ENCODE measurements at regions not wholly inside any gene's neighbourhood (a gene's known extent, or its start where the extent isn't known, plus 50 kb on each side); places are given as distances from the start of the nearest gene placed in this dataset.
A peak's percentile ranks its signal among the peaks of the same experiment; 100 is the strongest.

DNA sequence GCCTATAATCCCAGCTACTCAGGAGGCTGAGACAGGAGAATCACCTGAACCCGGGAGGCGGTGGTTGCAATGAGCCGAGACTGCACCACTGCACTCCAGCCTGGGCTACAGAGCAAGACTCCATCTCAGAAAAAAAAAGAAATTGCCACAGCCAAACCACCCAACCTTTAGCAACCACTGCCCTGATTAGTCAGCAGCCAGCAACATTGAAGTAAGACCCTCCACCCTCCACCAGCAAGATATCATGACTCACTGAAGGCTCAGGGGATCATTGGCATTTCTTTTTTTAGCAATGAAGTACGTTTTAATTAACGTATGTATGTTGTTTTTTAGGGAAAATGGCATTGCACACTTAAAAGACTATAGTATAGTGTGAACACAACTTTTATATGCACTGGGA is 349.1 kb upstream of the ACVR2A start:
- no peak for DNase-seq

DNA sequence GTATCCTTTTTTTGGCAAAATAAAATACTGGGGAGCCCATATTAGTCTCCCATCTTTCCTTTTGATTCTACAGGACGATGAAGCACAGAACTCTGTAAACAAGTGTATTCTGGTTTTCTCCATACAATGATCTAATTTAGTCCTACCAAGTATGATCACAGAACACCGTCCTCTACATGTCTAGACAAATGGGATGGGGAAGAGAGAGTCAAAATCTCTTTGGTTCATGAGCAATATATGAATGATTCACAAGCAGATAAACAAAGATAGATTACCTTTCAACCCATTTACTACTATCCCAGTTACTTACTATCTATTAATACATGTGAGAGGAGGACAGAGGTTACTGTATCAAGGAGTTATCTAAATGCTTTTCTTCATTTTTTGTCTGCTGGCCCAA is 352.4 kb upstream of the ACVR2A start:
- no peak for DNase-seq

DNA sequence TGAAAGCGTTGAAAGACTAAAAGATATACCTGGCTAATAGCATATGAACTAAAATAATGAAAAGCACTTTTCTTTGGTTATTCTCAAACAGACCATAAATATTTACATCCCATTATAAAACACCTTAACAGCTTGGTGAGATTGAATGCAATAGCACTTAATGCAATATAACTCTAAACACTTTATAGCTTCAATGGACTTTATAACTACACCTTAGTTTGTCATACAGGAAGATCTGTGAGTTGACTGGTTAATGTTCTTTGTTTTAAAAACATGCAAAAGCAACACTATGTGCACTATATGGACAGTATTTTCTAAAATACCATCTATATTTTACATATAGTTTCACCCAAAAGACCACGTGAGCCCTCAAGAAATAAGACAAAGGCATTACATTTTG is 353.3 kb upstream of the ACVR2A start:
- DNase-seq: no peak

DNA sequence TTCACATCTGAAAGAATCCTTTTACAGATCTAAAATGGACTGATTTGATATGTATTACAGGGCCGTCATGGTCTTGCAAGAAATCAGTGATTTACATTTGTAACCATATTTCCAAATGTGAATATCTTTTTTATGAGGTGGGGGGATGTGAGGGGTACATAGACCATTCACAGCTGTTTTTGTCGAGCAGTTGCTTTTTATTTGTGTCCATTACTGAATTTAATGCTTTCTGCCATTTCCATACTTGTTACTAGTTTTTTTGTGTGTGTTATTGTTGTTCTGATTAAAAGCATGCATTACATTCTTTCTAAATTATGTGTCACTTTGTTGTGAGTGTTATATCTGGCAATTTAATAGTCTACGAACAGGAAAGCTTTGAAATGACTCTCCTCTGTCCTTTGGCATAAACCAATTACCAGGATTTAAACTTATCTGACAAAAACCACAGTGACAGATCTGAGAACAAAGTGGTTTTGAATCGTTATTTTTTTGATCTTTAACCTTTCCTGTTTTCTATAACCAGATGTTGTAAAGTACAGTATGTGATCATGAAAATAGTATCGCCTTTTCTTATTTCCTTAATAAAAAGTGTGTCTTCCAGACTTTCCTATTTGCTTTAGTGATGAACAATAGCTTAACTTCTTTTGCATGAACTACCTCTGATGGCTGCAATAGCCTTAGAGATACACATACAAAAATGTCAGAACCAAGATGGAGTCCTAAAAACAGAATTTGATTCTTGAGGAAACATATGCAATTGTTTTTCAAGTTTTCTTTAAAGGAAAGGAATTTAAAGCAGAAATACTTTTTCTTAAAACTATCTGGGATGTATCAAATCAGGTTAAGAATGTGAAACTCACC is 354.2 kb upstream of the ACVR2A start:
- no peak for DNase-seq

DNA sequence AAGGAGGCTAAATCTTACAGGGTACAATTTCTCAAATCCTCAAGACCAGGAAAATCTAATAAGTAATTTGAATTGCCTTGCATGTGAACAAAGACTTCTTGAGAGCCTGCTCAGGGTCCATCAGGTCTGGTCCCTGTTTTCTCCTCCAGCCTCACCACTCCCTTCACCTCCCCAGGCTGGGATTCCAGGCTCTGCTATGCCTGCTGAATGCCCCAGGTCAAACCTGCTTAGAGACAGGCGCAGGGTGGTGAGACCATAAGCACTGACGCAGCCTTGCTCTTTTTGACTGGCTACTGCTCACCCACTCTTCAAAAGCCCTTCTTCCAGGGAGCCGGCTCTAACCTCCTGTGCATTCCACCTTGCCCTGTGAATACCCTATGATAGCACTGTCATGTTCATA is 356.4 kb upstream of the ACVR2A start:
- peak; percentile 83 for DNase-seq

DNA sequence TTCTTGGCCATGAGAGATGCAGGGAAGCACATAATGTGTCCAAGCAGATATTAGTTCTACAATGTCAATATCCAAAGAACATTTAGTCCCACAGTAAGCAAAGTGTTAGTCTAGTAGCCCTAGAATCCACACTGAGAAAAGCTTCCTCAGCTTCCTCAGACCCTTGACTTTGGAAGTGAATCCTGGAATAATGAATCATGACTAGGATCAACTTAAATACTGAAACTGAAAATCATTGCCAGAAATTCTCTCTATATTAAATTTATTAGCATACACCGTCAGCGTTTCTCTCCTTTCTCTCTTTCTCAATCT is 356.9 kb upstream of the ACVR2A start:
- no peak for DNase-seq

DNA sequence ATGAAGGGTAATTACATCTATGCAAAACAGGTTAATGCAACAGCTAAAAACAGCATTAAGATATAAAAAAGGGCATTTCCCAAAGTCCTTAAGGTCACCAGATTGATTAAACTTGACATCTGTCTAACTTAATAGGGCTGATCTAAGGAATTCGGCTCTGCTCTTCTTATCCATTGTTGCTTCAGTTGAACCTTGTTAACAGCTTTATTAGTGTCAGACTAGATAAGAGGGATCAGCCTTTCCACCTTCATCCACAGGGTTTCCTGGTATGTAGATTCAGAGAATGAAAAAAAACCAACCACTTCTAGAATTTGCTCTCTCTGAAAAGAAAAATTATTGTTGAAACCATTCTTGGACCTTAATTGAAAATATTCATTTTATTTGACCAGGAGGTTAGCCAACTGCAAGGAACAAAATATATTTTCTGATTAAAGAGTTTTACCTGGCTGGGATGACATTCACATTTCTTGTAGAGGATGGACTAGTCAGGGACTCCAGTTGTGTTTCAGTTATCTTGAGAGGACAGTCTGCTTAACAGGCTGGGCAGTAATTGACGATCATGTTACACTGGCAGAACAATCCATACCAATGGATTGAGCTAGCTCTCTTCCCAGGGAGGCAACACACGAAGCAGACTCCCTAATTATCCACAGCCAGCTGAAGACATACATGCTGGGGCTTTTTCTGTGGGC is 357.4 kb upstream of the ACVR2A start:
- peak; percentile 60 for DNase-seq

DNA sequence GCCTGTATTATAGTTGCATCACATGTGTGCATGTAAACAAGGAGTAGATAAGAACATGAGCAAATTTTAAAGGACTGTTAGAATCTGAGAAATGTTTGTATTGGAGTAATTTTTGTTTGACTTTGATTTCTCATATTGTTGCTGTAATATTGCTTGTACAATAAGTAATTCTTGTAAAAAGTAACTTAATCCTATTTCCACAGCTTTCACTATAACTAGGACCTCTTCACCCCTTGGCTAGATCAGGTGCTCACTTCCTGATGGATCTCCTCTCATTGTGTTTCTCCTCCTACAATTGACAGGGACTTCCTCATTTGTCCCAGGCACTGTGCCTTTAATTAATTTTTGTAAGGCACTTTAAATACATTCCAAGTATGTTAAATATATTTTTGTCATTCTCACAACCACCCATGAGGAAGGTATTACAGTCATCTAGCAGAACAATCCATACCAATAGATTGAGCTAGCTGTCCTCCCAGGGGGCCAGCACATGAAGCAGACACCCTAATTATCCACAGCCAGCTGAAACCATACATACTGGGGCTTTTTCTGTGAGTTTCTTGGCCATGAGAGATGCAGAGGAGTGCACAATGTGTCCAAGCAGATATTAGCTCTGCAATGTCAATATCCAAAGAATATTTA is 359.5 kb upstream of the ACVR2A start:
- no peak for DNase-seq

DNA sequence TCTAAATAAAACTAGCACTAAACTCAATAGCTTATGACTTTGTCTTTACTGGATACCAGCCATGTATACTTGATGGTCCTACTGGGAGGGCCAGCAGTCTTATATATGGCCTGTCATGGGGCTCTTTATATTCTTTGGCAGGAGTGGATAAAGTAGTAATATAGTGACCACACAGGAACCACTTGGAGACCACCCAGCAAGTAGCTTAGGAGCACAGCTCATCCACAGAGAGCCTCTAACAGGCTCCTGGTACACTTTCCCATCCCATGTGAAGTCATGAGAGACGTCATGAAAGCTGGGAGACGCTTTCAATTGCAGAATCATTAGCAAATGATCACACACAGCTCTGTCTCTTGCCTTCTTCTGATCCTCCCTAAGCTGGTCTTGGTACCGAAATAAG is 360.9 kb upstream of the ACVR2A start:
- no peak for DNase-seq

DNA sequence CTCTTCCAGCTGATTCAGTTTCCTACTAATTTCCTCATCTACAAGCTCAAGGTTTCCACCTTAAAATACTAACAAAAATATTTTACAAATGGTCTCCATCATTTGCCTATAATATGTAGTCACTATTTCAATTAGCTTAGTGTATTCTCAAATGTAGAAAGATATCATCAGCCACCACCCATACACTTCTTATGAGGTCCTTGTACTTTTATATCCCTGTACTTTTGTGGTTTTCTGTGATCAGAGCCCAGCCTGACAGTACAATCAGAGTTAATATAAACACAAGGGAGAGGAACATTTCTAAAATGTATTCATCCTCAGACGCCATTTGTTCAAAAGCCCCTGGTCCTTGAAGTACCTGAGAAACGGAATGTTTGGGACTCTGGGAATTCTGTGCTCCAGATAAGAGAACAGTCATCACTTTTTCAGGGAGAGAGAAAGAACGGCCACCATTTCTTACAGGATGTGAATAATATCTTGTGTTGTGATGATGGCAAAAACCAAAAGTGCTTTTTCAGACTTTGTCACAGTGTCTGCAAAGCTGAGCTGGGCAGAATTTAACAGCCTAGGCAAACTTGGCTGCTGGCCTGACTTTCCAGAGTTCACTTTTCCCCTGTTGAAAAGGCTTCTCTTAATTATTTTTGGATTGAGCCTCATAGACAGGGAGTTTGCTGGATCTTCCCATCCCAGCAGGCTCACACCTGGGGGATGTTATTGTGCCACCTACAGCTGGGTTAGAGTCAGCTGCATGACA is 361.7 kb upstream of the ACVR2A start:
- DNase-seq: no peak

DNA sequence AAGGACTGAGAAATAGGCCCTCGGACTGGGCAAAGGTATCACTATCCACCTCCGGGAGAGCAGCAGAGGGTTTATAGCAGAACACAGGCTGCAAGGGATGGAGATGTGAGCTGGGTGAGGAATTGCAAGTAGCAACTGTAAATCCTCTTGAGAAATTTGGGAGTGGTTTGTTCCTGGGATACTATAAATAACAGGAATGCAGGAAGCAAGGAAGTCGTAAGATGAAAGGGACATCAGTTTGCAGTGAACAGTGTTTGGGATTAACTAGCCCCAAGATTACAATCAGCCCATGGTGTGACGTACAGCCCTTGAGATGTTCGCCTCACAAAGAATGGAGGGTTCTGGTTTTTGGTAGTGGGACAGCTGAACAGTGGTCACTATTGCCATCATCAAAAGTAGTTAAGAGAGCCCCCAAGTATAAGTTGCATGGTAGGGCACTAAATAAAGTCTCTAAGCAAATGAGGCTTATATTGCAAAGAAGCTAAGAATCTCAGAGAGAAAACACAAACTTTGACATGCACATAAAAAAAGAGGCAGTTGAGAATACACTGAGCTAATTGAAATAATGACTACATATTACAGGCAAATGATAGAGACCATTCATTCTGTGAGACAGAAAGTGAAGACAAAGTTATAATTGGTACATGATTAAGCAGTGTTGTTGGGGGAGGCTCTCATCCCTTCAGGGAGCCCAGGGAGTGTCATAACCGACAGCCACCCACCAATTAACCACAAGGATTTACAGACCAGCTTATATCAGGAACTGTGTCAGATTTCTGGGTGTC is 362.5 kb upstream of the ACVR2A start:
- DNase-seq: peak; percentile 58

DNA sequence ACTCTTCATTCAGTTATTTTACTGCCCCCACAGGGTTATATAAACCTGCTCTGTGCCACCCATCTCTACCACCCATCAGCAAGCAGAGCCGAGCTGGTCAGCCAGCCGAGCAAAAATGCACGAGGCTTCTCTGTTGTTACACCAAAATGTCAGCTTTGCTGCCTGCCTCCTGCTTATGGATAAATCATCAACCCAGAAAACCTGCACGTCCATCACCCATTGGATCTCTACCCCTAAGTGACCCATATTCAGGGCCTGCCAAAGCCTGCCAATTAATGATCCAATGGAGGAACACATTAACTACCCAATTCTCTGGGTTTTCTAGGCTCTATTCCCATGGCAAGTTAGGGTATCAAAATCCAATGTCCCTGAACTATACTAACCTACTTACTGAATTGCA is 365.5 kb upstream of the ACVR2A start:
- DNase-seq: no peak

DNA sequence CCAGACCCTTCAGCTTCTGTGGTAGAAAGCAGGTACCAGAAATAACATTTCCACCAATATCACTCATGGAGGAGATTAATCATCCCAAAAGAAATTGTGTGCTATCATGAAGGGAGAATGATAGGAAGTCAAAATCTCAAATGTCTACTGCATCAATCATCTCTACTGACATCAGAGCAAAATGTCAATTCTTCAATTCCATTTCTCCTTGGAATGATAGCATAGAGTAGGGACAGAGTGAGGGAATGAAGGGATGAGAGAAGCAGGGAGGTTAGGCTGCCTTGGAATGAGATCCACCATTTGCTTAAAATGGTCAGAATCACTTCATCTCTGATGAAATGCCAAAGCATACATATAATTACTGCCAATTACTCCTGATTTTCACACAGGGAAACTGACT is 371.8 kb upstream of the ACVR2A start:
- DNase-seq: no peak

DNA sequence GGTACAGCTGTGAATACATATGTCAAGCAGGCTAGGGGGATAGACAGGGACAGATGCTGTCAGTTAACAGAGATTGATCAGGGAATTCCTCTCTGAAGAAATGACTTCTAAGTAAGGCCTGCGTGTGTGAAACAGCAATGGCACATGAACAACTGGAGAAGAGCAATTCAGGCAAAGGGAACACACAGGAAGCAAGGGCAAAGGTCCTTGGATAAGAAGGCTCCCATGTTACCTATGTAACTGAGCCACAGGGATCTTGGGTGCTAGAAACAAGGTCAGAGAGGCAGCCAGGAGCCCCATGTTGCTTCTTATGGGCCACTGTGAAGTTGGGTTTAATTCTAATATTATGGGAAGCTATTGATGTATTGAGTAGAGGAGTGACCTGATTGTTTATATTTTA is 373.7 kb upstream of the ACVR2A start:
- DNase-seq: no peak

DNA sequence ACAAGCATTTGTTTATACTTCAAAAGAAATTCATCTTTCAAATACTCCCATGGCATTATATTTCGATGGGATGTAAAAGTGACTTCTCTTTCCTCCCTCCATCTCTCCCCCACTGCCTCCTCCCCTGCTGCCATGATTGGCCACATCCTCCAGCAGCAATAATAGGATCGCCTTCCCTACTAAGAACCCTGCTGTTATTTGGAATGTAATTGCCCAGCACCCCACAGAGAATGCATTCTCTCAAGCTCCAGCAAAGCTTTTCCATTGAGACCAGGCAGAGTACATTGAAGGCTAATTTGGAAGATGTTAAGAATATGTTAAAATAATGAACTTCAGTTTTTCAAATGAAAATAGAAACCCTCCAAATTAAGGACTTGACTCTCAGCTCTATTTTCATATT is 375.4 kb upstream of the ACVR2A start:
- no peak for DNase-seq

DNA sequence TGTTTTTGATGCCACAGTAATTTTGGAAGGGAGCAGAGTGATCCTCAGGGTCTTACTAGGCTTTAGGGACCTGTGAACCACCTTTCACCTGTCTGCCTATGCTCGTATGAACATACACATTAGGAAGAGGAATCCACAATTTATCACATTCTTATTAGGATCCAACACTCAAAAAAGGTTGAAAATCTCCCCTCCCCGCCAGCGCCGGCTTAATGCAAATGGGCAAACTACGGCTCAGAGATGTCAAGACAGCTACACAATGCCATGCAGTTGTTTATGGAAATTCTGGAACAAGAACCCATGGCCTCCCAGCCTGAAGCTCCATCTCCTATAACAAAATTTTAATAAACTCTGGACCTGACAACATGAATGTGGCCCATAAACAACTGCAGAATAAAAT is 375.9 kb upstream of the ACVR2A start:
- DNase-seq: no peak

DNA sequence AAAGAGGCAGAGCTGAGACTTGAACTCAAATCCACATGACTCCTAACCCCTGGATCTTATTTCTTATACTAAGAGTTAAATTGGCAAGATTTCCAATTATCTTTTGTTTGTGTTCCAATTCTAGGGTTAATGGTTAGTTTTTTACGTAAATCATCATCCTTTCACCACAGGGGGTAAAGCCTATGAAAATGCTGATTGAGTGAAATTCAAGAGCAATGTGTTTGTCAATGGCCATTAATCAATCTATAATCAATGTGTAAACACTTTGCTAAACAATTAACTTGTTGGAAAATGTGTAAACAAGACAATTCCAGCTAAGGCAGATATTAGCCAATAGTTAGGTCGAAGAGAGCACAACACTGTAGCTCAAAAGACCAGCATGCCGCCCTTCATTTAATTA is 376.5 kb upstream of the ACVR2A start:
- no peak for DNase-seq

DNA sequence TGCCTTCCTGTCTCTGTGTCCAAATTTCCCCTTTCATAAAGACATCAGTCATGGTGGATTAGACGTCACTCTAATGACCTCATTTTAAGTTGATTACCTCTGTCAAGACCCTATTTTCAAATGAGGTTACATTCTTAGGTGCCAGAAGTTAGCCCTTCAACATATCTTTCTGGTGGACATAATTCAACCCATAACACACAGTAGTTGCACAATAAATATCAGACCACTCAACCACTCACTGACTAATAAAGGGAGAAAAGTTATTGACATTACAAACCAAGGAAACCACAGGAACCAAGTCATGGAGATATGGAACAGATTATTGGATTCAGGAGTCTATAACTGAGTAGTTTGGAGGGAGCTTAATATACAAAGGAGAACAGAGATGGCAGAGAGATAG is 377.4 kb upstream of the ACVR2A start:
- DNase-seq: no peak

DNA sequence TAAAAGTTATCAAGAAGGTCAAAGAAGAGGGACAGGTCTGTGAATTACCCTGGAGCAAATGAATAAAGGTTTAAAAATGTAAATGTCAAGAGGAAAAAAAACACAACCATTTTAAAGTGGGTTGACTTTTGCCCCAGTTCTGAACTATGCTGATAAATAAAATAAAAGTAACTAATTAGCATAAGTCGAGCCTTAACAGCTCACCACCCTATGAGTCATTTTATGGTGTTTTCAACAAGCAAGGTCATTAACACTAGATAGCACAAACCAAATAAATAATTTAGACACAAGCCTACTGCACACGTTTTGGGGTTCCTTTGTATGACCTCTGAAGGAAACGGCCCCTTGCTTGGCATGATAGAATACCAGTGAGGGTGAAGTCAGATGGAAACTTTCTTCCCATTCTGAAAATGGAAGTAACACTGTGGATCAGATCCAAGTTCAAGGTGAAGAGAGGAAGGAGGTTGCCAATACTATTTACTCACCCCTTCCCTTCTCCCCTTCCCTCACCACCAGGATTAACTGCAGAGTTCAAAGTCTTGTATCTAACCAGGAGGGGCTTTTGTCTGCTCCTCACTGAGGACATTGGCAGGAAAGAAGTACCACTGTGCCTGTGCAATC is 380.0 kb upstream of the ACVR2A start:
- no peak for DNase-seq

DNA sequence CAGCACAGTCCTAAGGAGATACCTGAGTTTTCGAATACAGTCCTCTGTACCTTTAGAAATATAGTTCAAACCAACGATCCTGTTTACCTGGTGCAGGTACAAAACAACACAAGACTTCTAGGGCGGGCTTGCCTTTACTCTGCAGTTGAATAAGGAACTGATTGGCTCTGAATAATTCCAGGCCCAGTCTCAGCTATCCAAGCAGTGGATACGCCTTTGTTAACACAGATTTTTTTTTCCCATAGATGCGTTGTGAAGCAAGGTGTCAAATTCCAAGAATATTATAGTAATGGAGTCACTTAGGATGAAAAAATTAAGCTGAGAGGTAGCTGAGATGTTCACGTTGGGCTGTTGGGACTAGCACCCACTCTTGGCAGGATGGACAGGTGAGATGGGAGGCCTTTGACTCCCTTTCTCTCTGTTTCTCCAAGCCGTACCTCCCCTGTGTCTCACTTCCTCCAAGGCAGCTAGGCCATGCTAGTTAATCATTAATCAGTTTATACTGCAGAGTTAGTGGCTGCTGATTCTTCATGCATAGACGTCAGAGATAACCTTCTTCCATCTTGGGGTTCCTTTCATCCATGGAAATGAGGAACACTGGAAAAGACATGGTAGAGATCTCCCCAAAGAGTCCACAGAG is 380.8 kb upstream of the ACVR2A start:
- no peak for DNase-seq

DNA sequence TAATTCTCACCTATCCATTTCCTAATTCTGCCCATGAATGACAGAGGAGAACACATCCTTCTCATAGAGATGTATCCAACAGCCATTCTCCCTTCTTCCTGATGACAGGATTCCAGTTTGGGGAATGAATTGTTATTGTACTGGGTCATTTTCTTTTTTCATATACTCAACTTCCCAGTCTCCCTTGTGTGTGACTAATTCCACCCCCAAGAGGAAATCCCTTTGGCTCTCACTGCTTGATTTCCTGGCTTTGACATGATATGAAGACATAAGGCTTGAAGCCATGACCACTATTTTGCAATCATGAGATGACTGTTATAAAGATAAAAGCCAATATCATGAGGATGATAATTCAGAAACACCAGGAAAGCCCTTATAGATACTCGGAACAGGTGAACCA is 384.7 kb upstream of the ACVR2A start:
- no peak for DNase-seq

DNA sequence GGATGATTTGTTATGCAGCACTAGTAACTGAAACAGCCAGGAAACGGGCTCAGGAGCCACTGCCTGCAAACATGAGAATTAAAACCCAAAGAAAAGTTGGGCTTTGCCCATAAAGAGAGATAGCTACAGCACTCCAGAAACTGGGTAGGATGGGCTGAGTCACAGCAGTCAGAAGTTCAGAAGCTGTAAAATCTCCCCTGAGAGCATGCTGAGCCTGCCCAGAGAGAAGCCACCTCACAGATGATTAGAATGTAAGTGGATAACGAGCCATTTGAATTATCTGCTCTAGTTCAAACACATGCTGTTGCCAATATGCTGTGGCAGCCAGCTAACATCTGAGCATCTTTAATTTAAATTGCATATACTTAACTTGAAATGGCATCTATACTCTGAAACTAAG is 388.1 kb upstream of the ACVR2A start:
- DNase-seq: peak; percentile 59

Data from islet precursor cell (in vitro differentiated cells).